Naive thymus-derived CD8-positive, alpha-beta T cell (primary cell): ENCODE measurements at regions not wholly inside any gene's neighbourhood (a gene's known extent, or its start where the extent isn't known, plus 50 kb on each side); places are given as distances from the start of the nearest gene placed in this dataset.

Experiments
- ATAC-seq, 2 donors: fragments of 150-1000 bp; cut with Tn5 transposase in 1 of 2; sonication (Bioruptor Pico), chemical (Tn5 transposase) in 1 of 2; 1 replicate in 1 of 2; 2 replicates in 1 of 2; pipeline ENCODE4 v1.10.0; 2021; ENCODE audit warnings: mild to moderate bottlenecking in 2 of 2, moderate library complexity in 2 of 2
- POLR2A ChIA-PET: fragments of 350-600 bp; sonication (Branson Sonifier 250); formaldehyde crosslinking; loops from one replicate; lab custom pipeline; 2021; ENCODE audit warnings: antibody characterized with exemption; lab: Charles Lee
- DNase-seq, 10 donors: peaks; one replicate each; pipeline versions ENCODE4 v3.0.0 to v3.0.0-alpha.2; 2020 to 2022
- H3K27ac Mint-ChIP-seq, 10 donors: one replicate each; pipeline ENCODE4 v1.8.0; 2020 to 2022; ENCODE audit warnings: mild to moderate bottlenecking in 10 of 10, mixed read lengths in 10 of 10, moderate library complexity in 4 of 10, inconsistent platforms in 1 of 10
- H3K27me3 Mint-ChIP-seq, 5 donors: one replicate each; pipeline ENCODE4 v1.8.0; 2021 to 2022; ENCODE audit warnings: mixed read lengths in 5 of 5
- H3K36me3 Mint-ChIP-seq, 3 donors: one replicate each; pipeline ENCODE4 v1.8.0; 2020 to 2022; ENCODE audit warnings: mixed read lengths in 3 of 3, mild to moderate bottlenecking in 2 of 3, inconsistent platforms in 1 of 3
- H3K4me1 Mint-ChIP-seq, 4 donors: one replicate each; pipeline ENCODE4 v1.8.0; 2021 to 2022; ENCODE audit warnings: mixed read lengths in 4 of 4
- H3K4me3 Mint-ChIP-seq, 10 donors: one replicate each; pipeline ENCODE4 v1.8.0; 2020 to 2022; ENCODE audit warnings: mild to moderate bottlenecking in 10 of 10, mixed read lengths in 10 of 10, moderate library complexity in 6 of 10, inconsistent platforms in 1 of 10
- H3K9me3 Mint-ChIP-seq, 9 donors: one replicate each; pipeline ENCODE4 v1.8.0; 2020 to 2022; ENCODE audit warnings: mixed read lengths in 9 of 9, mild to moderate bottlenecking in 3 of 9, inconsistent platforms in 1 of 9, moderate library complexity in 1 of 9

GRCh38 chr4:123743848-123744247, 347.3 kb downstream of the SPRY1 start:
- Mint-ChIP-seq H3K27ac (no peak overlapping the region), H3K27me3 (peaks cover 4 to 18% (median 8%) of the 10 kb centered on the region in 5 donors), H3K4me3 (no peak overlapping the region), H3K4me1 (peaks cover 0 to 7% (median 2%) of the 10 kb centered on the region in 4 donors), H3K36me3 (no peaks in the 10 kb centered on the region), H3K9me3 (no peaks in the 10 kb centered on the region)
- ATAC-seq (no peak), DNase-seq (no peak)
- POLR2A ChIA-PET: no interaction called here

GRCh38 chr4:123744664-123745290, 348.2 kb downstream of the SPRY1 start:
- Mint-ChIP-seq H3K36me3 (no peaks in the 10 kb centered on the region), H3K4me1 (peaks cover 0 to 7% (median 2%) of the 10 kb centered on the region in 4 donors), H3K27me3 (peaks cover 2 to 21% (median 8%) of the 10 kb centered on the region in 5 donors), H3K9me3 (no peaks in the 10 kb centered on the region), H3K4me3 (peak overlapping the region in 2 of 10 donors; percentile 34 to 50), H3K27ac (no peak overlapping the region)
- no peak for ATAC-seq
- DNase-seq: no peak
- POLR2A ChIA-PET: no interaction called here

GRCh38 chr4:123747016-123747415, 350.4 kb downstream of the SPRY1 start:
- POLR2A ChIA-PET: no interaction called here
- Mint-ChIP-seq H3K4me1 (peaks cover 0 to 5% (median 2%) of the 10 kb centered on the region in 4 donors), H3K4me3 (no peak overlapping the region), H3K27ac (no peak overlapping the region), H3K36me3 (no peaks in the 10 kb centered on the region), H3K27me3 (peaks cover 2 to 21% (median 11%) of the 10 kb centered on the region in 5 donors), H3K9me3 (no peaks in the 10 kb centered on the region)
- DNase-seq (no peak), ATAC-seq (no peak)

GRCh38 chr4:123748806-123749205, 352.2 kb downstream of the SPRY1 start:
- Mint-ChIP-seq H3K4me1 (peaks cover 0 to 5% (median 2%) of the 10 kb centered on the region in 4 donors), H3K36me3 (no peaks in the 10 kb centered on the region), H3K9me3 (no peaks in the 10 kb centered on the region), H3K27ac (no peak overlapping the region), H3K4me3 (no peak overlapping the region), H3K27me3 (peaks cover 0 to 21% (median 11%) of the 10 kb centered on the region in 5 donors)
- DNase-seq (no peak), ATAC-seq (no peak)
- POLR2A ChIA-PET: no interaction called here

GRCh38 chr4:123749383-123749782, 352.8 kb downstream of the SPRY1 start:
- DNase-seq (no peak), ATAC-seq (no peak)
- POLR2A ChIA-PET: no interaction called here
- Mint-ChIP-seq H3K36me3 (no peaks in the 10 kb centered on the region), H3K9me3 (no peaks in the 10 kb centered on the region), H3K4me3 (no peak overlapping the region), H3K27ac (peak overlapping the region in 1 of 10 donors; percentile 34), H3K27me3 (peaks cover 0 to 21% (median 11%) of the 10 kb centered on the region in 5 donors), H3K4me1 (peaks cover 0 to 5% (median 2%) of the 10 kb centered on the region in 4 donors)

- Mint-ChIP-seq H3K36me3 (no peaks in the 10 kb centered on the region), H3K27ac (no peak overlapping the region), H3K4me3 (no peak overlapping the region), H3K4me1 (peaks cover 0 to 2% (median under 1%) of the 10 kb centered on the region in 4 donors), H3K9me3 (no peaks in the 10 kb centered on the region), H3K27me3 (peaks cover 0 to 21% (median 10%) of the 10 kb centered on the region in 5 donors)
- ATAC-seq: no peak
- POLR2A ChIA-PET: no interaction called here
- DNase-seq: no peak
Observed at GRCh38 chr4:123750044-123750443, 353.4 kb downstream of the SPRY1 start.

GRCh38 chr4:123755655-123756054, 359.1 kb downstream of the SPRY1 start:
- Mint-ChIP-seq H3K4me3 (no peak overlapping the region), H3K27me3 (peaks cover 1 to 7% (median 4%) of the 10 kb centered on the region in 5 donors), H3K36me3 (no peaks in the 10 kb centered on the region), H3K27ac (no peak overlapping the region), H3K4me1 (peaks cover 0 to 3% (median 0%) of the 10 kb centered on the region in 4 donors), H3K9me3 (no peaks in the 10 kb centered on the region)
- POLR2A ChIA-PET: no interaction called here
- no peak for ATAC-seq
- DNase-seq: no peak

- Mint-ChIP-seq H3K4me1 (no peaks in the 10 kb centered on the region), H3K36me3 (no peaks in the 10 kb centered on the region), H3K27ac (no peak overlapping the region), H3K9me3 (peaks cover 0 to 7% (median 3%) of the 10 kb centered on the region in 9 donors), H3K4me3 (no peak overlapping the region), H3K27me3 (peaks cover 0 to 8% (median 1%) of the 10 kb centered on the region in 5 donors)
- no peak for DNase-seq
- POLR2A ChIA-PET: no interaction called here
- no peak for ATAC-seq
Observed at GRCh38 chr4:123767806-123768205, 371.2 kb downstream of the SPRY1 start.

GRCh38 chr4:123770884-123771283, 374.3 kb downstream of the SPRY1 start:
- Mint-ChIP-seq H3K36me3 (no peaks in the 10 kb centered on the region), H3K9me3 (peaks cover 0 to 3% (median 0%) of the 10 kb centered on the region in 9 donors), H3K27ac (no peak overlapping the region), H3K27me3 (peaks cover 0 to 12% (median 4%) of the 10 kb centered on the region in 5 donors), H3K4me1 (no peaks in the 10 kb centered on the region), H3K4me3 (no peak overlapping the region)
- no peak for ATAC-seq
- no peak for DNase-seq
- POLR2A ChIA-PET: no interaction called here

GRCh38 chr4:123776267-123776666, 379.7 kb downstream of the SPRY1 start:
- no peaks in the 10 kb centered on the region for H3K4me1 Mint-ChIP-seq
- no peaks in the 10 kb centered on the region for H3K36me3 Mint-ChIP-seq
- no peak for ATAC-seq

GRCh38 chr4:123777373-123777772, 380.8 kb downstream of the SPRY1 start:
- POLR2A ChIA-PET: no interaction called here
- Mint-ChIP-seq H3K4me1 (no peaks in the 10 kb centered on the region), H3K4me3 (no peak overlapping the region), H3K27me3 (peaks cover 0 to 18% (median 3%) of the 10 kb centered on the region in 5 donors), H3K9me3 (no peaks in the 10 kb centered on the region), H3K27ac (no peak overlapping the region), H3K36me3 (no peaks in the 10 kb centered on the region)
- DNase-seq (no peak), ATAC-seq (no peak)

More at GRCh38 chr4:123776267-123776666, 379.7 kb downstream of the SPRY1 start:
- no peak for DNase-seq
- POLR2A ChIA-PET: no interaction called here
- Mint-ChIP-seq H3K4me3 (no peak overlapping the region), H3K9me3 (peaks cover 0 to 2% (median 0%) of the 10 kb centered on the region in 9 donors), H3K27me3 (peaks cover 0 to 18% (median 3%) of the 10 kb centered on the region in 5 donors), H3K27ac (peak overlapping the region in 1 of 10 donors; percentile 1)

GRCh38 chr4:123783151-123783790, 386.7 kb downstream of the SPRY1 start:
- DNase-seq: no peak
- Mint-ChIP-seq H3K9me3 (no peaks in the 10 kb centered on the region), H3K27me3 (peaks cover 0 to 3% (median 0%) of the 10 kb centered on the region in 5 donors), H3K4me3 (no peak overlapping the region), H3K36me3 (no peaks in the 10 kb centered on the region), H3K4me1 (no peaks in the 10 kb centered on the region), H3K27ac (no peak overlapping the region)
- ATAC-seq: no peak
- POLR2A ChIA-PET: no interaction called here

GRCh38 chr4:123783921-123784320, 387.3 kb downstream of the SPRY1 start:
- POLR2A ChIA-PET: no interaction called here
- ATAC-seq: no peak
- no peak overlapping the region for H3K27ac Mint-ChIP-seq
- no peak overlapping the region for H3K4me3 Mint-ChIP-seq
- no peak for DNase-seq
- no peaks in the 10 kb centered on the region for H3K36me3 Mint-ChIP-seq
- H3K9me3 Mint-ChIP-seq: no peaks in the 10 kb centered on the region
- no peaks in the 10 kb centered on the region for H3K4me1 Mint-ChIP-seq
- H3K27me3 Mint-ChIP-seq: peaks cover 0 to 3% (median 0%) of the 10 kb centered on the region in 5 donors
